ENCODE measurements at regions not wholly inside any gene's neighbourhood (a gene's known extent, or its start where the extent isn't known, plus 50 kb on each side); places are given as distances from the start of the nearest gene placed in this dataset.

DNA sequence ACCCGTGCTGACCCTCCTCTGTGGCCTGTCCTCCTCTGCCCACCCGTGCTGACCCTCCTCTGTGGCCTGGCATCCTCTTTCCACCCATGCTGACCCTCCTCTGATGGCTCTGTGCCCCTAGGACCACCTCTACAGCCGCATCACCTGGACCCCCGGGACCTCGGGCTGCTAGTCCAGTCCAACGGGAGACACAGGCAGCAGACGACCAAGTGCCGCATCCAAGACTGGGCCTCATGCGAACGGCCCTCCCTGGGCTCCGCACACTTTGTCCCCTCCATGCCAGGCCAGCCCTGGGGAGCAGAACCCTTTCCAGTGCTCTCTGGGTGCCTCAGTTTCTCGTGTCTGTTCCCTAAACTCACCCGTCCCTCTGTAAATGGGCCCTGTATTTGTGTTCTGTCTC is 107.2 kb upstream of the RNF32 start:
- H3K9me3 ChIP-seq: no peaks in the 10 kb centered on the region
- TF ChIP-seq EP300 (IDR thresholded peaks at IDR 0.05) (no peak), POLR2AphosphoS5 (IDR thresholded peaks at IDR 0.05) (no peak)
- no peaks in the 10 kb centered on the region for H3K27me3 ChIP-seq
- H3K4me3 ChIP-seq: no peak overlapping the region
- 67% methylated on average over 1 of the region's 13 CpGs; no CpG with 5 or more reads in 1 of the 2 donors for WGBS, 2 donors (ENCODE audit: low coverage in 1 of 2)
- no peak for ATAC-seq
- H3K4me1 ChIP-seq: no peaks in the 10 kb centered on the region
- H3K27ac ChIP-seq: no peak overlapping the region
- H3K36me3 ChIP-seq: no peaks in the 10 kb centered on the region

- 83 to 86% methylated on average over 1 of the region's 2 CpGs for WGBS, 2 donors (ENCODE audit: low coverage in 1 of 2)
- no peak overlapping the region for H3K27ac ChIP-seq
- TF ChIP-seq POLR2AphosphoS5 (IDR thresholded peaks at IDR 0.05): no peak
- no peak for TF ChIP-seq POLR2A (IDR thresholded peaks at IDR 0.05)
- TF ChIP-seq EP300 (IDR thresholded peaks at IDR 0.05): no peak
- TF ChIP-seq CTCF (IDR thresholded peaks at IDR 0.05): no peak
- ATAC-seq: no peak
- no peaks in the 10 kb centered on the region for H3K9me3 ChIP-seq
- no peaks in the 10 kb centered on the region for H3K36me3 ChIP-seq
- no peaks in the 10 kb centered on the region for H3K4me1 ChIP-seq
- H3K27me3 ChIP-seq: no peaks in the 10 kb centered on the region
- no peak overlapping the region for H3K4me3 ChIP-seq
These were observed 108.5 kb upstream of the RNF32 start for GRCh38 chr7:156532016-156532602.

DNA sequence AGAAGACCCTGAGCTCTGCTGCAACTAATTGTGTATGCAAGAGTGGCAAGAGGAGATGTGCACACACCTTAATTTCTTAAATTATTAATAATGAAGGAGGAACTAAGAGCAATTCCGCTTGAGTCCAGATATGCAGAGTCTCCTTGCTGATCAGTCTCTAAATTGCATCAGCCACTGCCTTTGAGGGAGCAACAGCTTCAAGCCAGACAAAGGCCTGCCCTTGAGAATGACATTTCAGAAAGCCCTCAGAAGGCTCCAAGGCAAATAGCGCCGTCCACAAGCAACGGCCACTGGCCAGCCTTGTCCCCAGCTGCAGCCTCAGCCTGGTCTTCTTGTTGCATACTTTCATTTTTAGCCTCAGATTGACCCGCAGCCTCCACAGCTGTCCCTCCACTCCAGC is 110.6 kb upstream of the RNF32 start:
- Histone ChIP-seq H3K27me3 (no peaks in the 10 kb centered on the region), H3K36me3 (no peaks in the 10 kb centered on the region), H3K9me3 (no peaks in the 10 kb centered on the region), H3K27ac (no peak overlapping the region), H3K4me1 (no peaks in the 10 kb centered on the region), H3K4me3 (no peak overlapping the region)
- ATAC-seq: no peak
- no peak for TF ChIP-seq EP300 (IDR thresholded peaks at IDR 0.05)
- TF ChIP-seq POLR2A (IDR thresholded peaks at IDR 0.05): no peak
- TF ChIP-seq CTCF (IDR thresholded peaks at IDR 0.05): no peak
- TF ChIP-seq POLR2AphosphoS5 (IDR thresholded peaks at IDR 0.05): no peak
- 68 to 86% methylated on average over 5 of the region's 5 CpGs for WGBS, 2 donors (ENCODE audit: low coverage in 1 of 2)

DNA sequence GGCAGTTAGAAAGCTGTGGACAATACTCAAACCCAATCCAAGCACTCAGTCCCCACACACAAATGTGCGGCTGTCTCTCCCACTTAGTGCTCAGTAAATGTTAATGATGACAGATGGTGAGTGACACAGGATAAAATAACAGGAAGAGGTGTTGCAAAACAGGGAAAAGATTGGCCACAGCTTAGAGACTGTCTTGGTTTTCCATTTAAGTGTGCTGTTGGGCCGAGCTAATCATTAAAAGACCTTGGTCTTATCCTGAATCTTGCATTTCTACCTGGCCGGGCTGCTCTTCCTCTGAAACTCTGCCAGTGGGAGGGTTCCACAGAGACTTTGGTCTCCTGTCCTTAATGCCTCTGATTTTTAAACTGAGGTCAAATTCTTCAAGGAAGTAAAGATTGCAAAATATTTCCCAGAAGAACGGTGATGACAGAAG is 113.1 kb upstream of the RNF32 start:
- 40 to 63% methylated on average over 2 to 4 of the region's 4 CpGs for WGBS, 2 donors (ENCODE audit: low coverage in 1 of 2)
- no peaks in the 10 kb centered on the region for H3K4me1 ChIP-seq
- H3K4me3 ChIP-seq: no peak overlapping the region
- ATAC-seq: no peak
- H3K36me3 ChIP-seq: no peaks in the 10 kb centered on the region
- H3K9me3 ChIP-seq: no peaks in the 10 kb centered on the region
- H3K27ac ChIP-seq: no peak overlapping the region
- TF ChIP-seq POLR2AphosphoS5 (IDR thresholded peaks at IDR 0.05) (no peak), POLR2A (IDR thresholded peaks at IDR 0.05) (no peak), EP300 (IDR thresholded peaks at IDR 0.05) (no peak), CTCF (IDR thresholded peaks at IDR 0.05) (no peak)
- no peaks in the 10 kb centered on the region for H3K27me3 ChIP-seq

DNA sequence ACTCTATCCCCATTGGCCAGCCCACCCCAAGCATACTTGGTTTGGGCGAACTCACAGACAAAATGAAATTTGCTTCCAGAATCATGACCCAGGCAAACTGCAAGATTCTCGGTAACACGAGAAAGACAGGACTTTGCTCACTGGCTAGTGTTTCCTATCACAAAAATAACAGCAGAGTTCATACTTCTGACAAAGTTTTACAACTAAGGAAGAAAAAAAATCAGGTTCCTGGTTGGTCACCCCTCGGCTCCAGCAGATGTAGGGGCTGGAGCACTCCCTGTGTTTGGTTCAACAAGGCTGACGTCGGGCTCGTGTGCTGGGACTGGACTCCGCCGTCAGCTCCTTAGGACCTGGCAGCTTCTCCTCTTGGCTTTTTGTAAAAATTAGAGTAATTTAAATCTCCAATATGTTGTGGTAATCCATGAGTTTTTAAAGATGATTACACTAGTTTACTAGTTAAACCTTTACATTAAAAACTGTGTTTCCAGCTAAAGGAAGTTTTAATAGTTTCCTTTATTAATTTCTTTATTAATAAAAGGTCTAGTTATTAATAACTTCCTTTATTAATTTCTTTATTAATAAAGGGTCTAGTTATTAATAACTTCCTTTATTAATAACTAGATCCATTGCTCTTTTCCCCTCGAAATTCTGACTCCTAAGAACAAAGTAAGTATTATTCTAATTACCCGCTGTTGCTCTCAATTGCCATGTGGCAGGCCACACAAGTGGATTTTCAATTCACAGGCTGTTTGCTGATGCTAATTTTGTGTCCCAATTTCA is 115.6 kb upstream of the RNF32 start:
- Histone ChIP-seq H3K4me1 (no peaks in the 10 kb centered on the region), H3K27ac (no peak overlapping the region), H3K4me3 (no peak overlapping the region), H3K36me3 (no peaks in the 10 kb centered on the region), H3K27me3 (no peaks in the 10 kb centered on the region), H3K9me3 (no peaks in the 10 kb centered on the region)
- 50 to 87% methylated on average over 6 to 11 of the region's 11 CpGs for WGBS, 2 donors (ENCODE audit: low coverage in 1 of 2)
- ATAC-seq: no peak
- TF ChIP-seq CTCF (IDR thresholded peaks at IDR 0.05): no peak
- no peak for TF ChIP-seq POLR2A (IDR thresholded peaks at IDR 0.05)
